Fibroblast of skin of left biceps (primary cell): ENCODE measurements at regions not wholly inside any gene's neighbourhood (a gene's known extent, or its start where the extent isn't known, plus 50 kb on each side); places are given as distances from the start of the nearest gene placed in this dataset.
A peak's percentile ranks its signal among the peaks of the same experiment; 100 is the strongest.

Source experiments
- DNase-seq, 2 experiments: peaks; one replicate each; pipeline ENCODE4 v3.0.0-alpha.2; 2013; ENCODE audit warnings: low read depth in 2 of 2

- DNase-seq = no peak
Measured at GRCh38 chr18:61159246-61159645, 174.0 kb upstream of the CDH20 start.

GRCh38 chr18:61164321-61164720 is 168.9 kb upstream of the CDH20 start:
- DNase-seq = no peak

- no peak for DNase-seq
Measured at GRCh38 chr18:61167902-61168301, 165.3 kb upstream of the CDH20 start.

GRCh38 chr18:61169386-61169785 is 163.8 kb upstream of the CDH20 start:
- no peak for DNase-seq

- no peak for DNase-seq
Measured at GRCh38 chr18:61172624-61173023, 160.6 kb upstream of the CDH20 start.

- DNase-seq = no peak
Measured at GRCh38 chr18:61173554-61173953, 159.7 kb upstream of the CDH20 start.

GRCh38 chr18:61183798-61184197 is 149.4 kb upstream of the CDH20 start:
- DNase-seq = no peak

- no peak for DNase-seq
Measured at GRCh38 chr18:61187971-61188370, 145.3 kb upstream of the CDH20 start.

GRCh38 chr18:61189376-61189775 is 143.9 kb upstream of the CDH20 start:
- no peak for DNase-seq

GRCh38 chr18:61194726-61195125 is 138.5 kb upstream of the CDH20 start:
- no peak for DNase-seq

GRCh38 chr18:61196750-61197149 is 136.5 kb upstream of the CDH20 start:
- DNase-seq = no peak

GRCh38 chr18:61198486-61198885 is 134.7 kb upstream of the CDH20 start:
- DNase-seq = peak in 1 of 2 experiments; percentile 3

- DNase-seq = peak; percentile 50 to 58
Measured at GRCh38 chr18:61199171-61199848, 133.9 kb upstream of the CDH20 start.

- peak; percentile 16 to 24 for DNase-seq
Measured at GRCh38 chr18:61201511-61201910, 131.7 kb upstream of the CDH20 start.

GRCh38 chr18:61203151-61203550 is 130.1 kb upstream of the CDH20 start:
- DNase-seq = peak in 1 of 2 experiments; percentile 2

GRCh38 chr18:61209801-61210200 is 123.4 kb upstream of the CDH20 start:
- DNase-seq = no peak

- DNase-seq = no peak
Measured at GRCh38 chr18:61216051-61216450, 117.2 kb upstream of the CDH20 start.

GRCh38 chr18:61222206-61222605 is 111.0 kb upstream of the CDH20 start:
- DNase-seq = no peak

- no peak for DNase-seq
Measured at GRCh38 chr18:61225336-61225735, 107.9 kb upstream of the CDH20 start.

- no peak for DNase-seq
Measured at GRCh38 chr18:61236356-61237057, 96.7 kb upstream of the CDH20 start.

GRCh38 chr18:61237529-61237928 is 95.7 kb upstream of the CDH20 start:
- no peak for DNase-seq

- no peak for DNase-seq
Measured at GRCh38 chr18:61239051-61239450, 94.2 kb upstream of the CDH20 start.

- DNase-seq = no peak
Measured at GRCh38 chr18:61241260-61241853, 91.9 kb upstream of the CDH20 start.
